GM19372 (cell line): ENCODE measurements at regions not wholly inside any gene's neighbourhood (a gene's known extent, or its start where the extent isn't known, plus 50 kb on each side); places are given as distances from the start of the nearest gene placed in this dataset.
"Not testable (repeated sequence)": the region's sequence is repeated elsewhere in the genome, so short reads cannot be mapped to it uniquely, and the experiment has no call there.

Experiments
- ATAC-seq: cut with Tn5 transposase; IDR thresholded peaks from one replicate; pipeline ENCODE4 v1.9.1; 2021; ENCODE audit warnings: mild to moderate bottlenecking, low read depth, moderate library complexity; ENCODE audit not compliant: unreplicated experiment

- ATAC-seq, result no peak
Observed at GRCh38 chr2:7502336-7502735, 585.1 kb downstream of the RNF144A start.

GRCh38 chr2:7508296-7508943, 591.2 kb downstream of the RNF144A start:
- ATAC-seq, result no peak

- ATAC-seq, result no peak
Observed at GRCh38 chr2:7510353-7510752, 593.1 kb downstream of the RNF144A start.

GRCh38 chr2:7513834-7514233, 596.6 kb downstream of the RNF144A start:
- no peak for ATAC-seq

- ATAC-seq, result no peak
Observed at GRCh38 chr2:7515327-7515726, 598.1 kb downstream of the RNF144A start.

- ATAC-seq, result no peak
Observed at GRCh38 chr2:7516484-7517063, 599.4 kb downstream of the RNF144A start.

GRCh38 chr2:7517088-7517487, 599.9 kb downstream of the RNF144A start:
- ATAC-seq, result no peak

GRCh38 chr2:7517851-7518250, 600.6 kb downstream of the RNF144A start:
- no peak for ATAC-seq

GRCh38 chr2:7523481-7524120, 606.4 kb downstream of the RNF144A start:
- no peak for ATAC-seq

- no peak for ATAC-seq
Observed at GRCh38 chr2:7524195-7524594, 607.0 kb downstream of the RNF144A start.

- no peak for ATAC-seq
Observed at GRCh38 chr2:7525746-7526145, 608.5 kb downstream of the RNF144A start.

- ATAC-seq, result no peak
Observed at GRCh38 chr2:7527165-7527722, 610.0 kb downstream of the RNF144A start.

GRCh38 chr2:7530001-7530400, 612.8 kb downstream of the RNF144A start:
- no peak for ATAC-seq

- no peak for ATAC-seq
Observed at GRCh38 chr2:7539077-7539476, 621.9 kb downstream of the RNF144A start.

GRCh38 chr2:7539760-7540159, 622.5 kb downstream of the RNF144A start:
- no peak for ATAC-seq

- no peak for ATAC-seq
Observed at GRCh38 chr2:7552825-7553570, 635.8 kb downstream of the RNF144A start.

- ATAC-seq, result no peak
Observed at GRCh38 chr2:7555260-7555659, 638.0 kb downstream of the RNF144A start.

- ATAC-seq, result no peak
Observed at GRCh38 chr2:7557376-7557775, 640.2 kb downstream of the RNF144A start.

GRCh38 chr2:7559791-7560190, 642.6 kb downstream of the RNF144A start:
- ATAC-seq, result no peak

- ATAC-seq, result no peak
Observed at GRCh38 chr2:7566382-7566881, 649.2 kb downstream of the RNF144A start.

- not testable (repeated sequence) for ATAC-seq
Observed at GRCh38 chr2:7567116-7567515, 649.9 kb downstream of the RNF144A start.
